Cardiac fibroblast (primary cell): ENCODE measurements at regions not wholly inside any gene's neighbourhood (a gene's known extent, or its start where the extent isn't known, plus 50 kb on each side); places are given as distances from the start of the nearest gene placed in this dataset.
"Not testable (repeated sequence)": the region's sequence is repeated elsewhere in the genome, so short reads cannot be mapped to it uniquely, and the experiment has no call there.

Experiments
- DNase-seq, 2 donors: peaks; one replicate each; pipeline versions ENCODE4 v3.0.0 to v3.0.0-alpha.2; 2010; ENCODE audit warnings: low read depth in 2 of 2
- H3K4me3 ChIP-seq, 2 donors: replicated peaks in 1 of 2; 1 replicate in 1 of 2; 2 replicates in 1 of 2; pipeline ENCODE4 v1.5.1; 2011; ENCODE audit warnings: low read depth in 2 of 2, low read length in 2 of 2, mild to moderate bottlenecking in 2 of 2, moderate library complexity in 1 of 2
- CTCF ChIP-seq: IDR thresholded peaks from one replicate; pipeline ENCODE4 v1.5.1; 2011; ENCODE audit warnings: low read depth, mild to moderate bottlenecking, low read length, inconsistent platforms

- DNase-seq: no peak
- no peak overlapping the region for H3K4me3 ChIP-seq
- no peak for TF ChIP-seq CTCF
Measured at GRCh38 chr10:32182476-32182875, 126.3 kb upstream of the KIF5B start.

- no peak for TF ChIP-seq CTCF
Measured at GRCh38 chr10:32180390-32181280, 124.4 kb upstream of the KIF5B start.

GRCh38 chr10:32179836-32180235 is 123.6 kb upstream of the KIF5B start:
- no peak overlapping the region for H3K4me3 ChIP-seq
- DNase-seq: no peak
- TF ChIP-seq CTCF: no peak

More at GRCh38 chr10:32180390-32181280, 124.4 kb upstream of the KIF5B start:
- H3K4me3 ChIP-seq: no peak overlapping the region
- DNase-seq: no peak

- not testable (repeated sequence) for H3K4me3 ChIP-seq, DNase-seq
Measured at GRCh38 chr10:32177594-32177993, 121.4 kb upstream of the KIF5B start.

- H3K4me3 ChIP-seq: no peak overlapping the region
- DNase-seq: no peak
- TF ChIP-seq CTCF: no peak
Measured at GRCh38 chr10:32175629-32176028, 119.4 kb upstream of the KIF5B start.

GRCh38 chr10:32174349-32174893 is 118.2 kb upstream of the KIF5B start:
- TF ChIP-seq CTCF: no peak
- H3K4me3 ChIP-seq: no peak overlapping the region
- DNase-seq: no peak

GRCh38 chr10:32171204-32171603 is 115.0 kb upstream of the KIF5B start:
- H3K4me3 ChIP-seq: no peak overlapping the region
- no peak for DNase-seq
- no peak for TF ChIP-seq CTCF
